HG03571 (cell line): ENCODE measurements at regions not wholly inside any gene's neighbourhood (a gene's known extent, or its start where the extent isn't known, plus 50 kb on each side); places are given as distances from the start of the nearest gene placed in this dataset.

Source experiments
- ATAC-seq: cut with Tn5 transposase; IDR thresholded peaks from one replicate; pipeline ENCODE4 v1.9.1; 2021; ENCODE audit not compliant: unreplicated experiment

- ATAC-seq = no peak
Measured at GRCh38 chr13:72127031-72127430, 260.0 kb upstream of the DACH1 start.

DNA sequence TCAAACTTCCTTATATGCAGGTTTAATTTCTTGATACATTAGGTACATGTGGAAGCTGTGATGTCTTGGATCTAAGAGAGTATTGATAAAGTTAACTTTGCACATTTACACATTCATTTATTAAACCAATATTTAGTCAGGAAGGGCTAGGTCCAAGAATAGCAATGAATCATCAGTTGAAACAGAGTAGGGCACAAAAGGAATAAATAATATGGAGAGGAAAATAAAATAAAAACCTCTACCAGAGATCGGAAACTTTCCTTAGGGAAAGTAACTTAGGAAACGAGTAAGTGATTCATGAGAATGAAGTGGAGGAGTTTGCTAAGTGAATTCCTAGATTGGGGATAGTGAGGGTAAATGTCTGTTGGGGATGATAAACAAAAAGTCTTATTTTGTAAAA lies 259.4 kb upstream of the DACH1 start:
- no peak for ATAC-seq

DNA sequence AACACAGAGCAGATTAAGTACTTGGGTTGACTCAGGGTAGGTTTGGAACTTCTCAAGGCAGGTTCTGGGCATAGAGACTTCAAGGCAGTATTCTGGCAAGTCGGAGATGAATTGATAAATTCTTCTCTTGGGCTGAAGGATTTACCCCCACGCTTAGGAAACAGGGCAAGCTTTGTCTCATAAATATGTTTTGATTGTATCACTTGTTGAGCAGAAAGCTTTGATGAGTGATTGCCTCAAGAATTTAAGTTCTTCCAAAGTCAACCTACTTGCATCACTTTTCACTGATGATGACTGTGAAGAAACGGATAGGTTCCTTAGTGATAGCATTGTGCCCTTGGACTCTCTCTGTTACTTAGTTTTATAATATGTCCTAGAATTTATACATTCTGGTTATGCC lies 258.6 kb upstream of the DACH1 start:
- ATAC-seq = no peak

GRCh38 chr13:72122661-72123255 lies 255.8 kb upstream of the DACH1 start:
- no peak for ATAC-seq

GRCh38 chr13:72121466-72121865 lies 254.5 kb upstream of the DACH1 start:
- ATAC-seq = no peak

DNA sequence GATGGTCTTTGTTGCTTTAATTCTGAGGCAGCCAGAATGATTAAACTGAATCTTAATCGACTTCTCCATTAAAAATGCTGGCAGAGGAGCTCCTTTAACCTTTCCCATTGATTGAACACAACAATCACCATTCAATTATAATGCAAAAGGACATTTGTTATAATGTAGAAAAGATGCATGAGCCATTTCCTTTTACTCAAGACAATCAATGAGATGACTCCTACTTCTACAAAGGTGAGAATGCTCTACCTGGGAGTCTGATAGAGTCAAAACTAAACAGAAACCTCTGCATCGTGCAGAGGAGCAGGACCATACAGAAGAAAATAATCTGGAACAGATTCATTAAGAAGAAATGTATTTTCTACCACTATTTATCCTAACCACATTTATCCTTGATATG lies 253.6 kb upstream of the DACH1 start:
- no peak for ATAC-seq

- no peak for ATAC-seq
Measured at GRCh38 chr13:72113931-72114330, 246.9 kb upstream of the DACH1 start.

DNA sequence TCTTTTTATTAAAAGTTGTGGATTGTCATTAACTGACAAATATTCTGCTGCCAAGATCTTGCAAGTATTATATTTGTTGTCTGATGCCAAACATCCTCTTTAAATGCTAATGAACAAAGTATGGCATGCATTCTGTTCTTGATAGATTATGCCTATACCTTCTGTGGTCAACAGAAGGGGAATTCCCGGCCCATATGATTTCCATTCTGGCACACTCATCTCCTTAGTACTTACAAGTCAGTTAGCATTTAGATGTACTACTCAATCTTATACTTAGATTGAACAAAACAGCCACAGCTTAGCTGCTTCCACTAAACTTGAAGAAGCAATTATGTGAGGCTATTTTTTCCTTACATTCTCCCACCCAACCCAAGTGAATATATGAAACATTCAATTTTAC lies 246.1 kb upstream of the DACH1 start:
- ATAC-seq = no peak

DNA sequence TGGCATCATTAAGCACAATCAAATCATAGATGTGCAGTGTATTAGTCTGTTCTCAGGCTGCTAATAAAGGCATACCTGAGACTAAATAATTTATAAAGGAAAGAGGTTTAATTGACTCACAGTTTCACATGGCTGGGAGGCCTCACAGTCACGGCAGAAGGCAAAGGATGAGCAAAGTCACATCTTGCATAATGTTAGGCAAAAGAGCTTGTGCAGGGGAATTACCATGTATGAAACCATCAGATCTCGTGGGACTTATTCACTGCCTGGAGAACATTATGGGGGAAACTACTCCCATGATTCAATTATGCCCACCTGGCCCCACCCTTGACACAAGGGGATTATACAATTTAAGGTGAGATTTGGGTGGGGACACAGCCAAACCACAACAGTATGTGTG lies 245.2 kb upstream of the DACH1 start:
- no peak for ATAC-seq

- no peak for ATAC-seq
Measured at GRCh38 chr13:72109863-72110262, 242.9 kb upstream of the DACH1 start.

DNA sequence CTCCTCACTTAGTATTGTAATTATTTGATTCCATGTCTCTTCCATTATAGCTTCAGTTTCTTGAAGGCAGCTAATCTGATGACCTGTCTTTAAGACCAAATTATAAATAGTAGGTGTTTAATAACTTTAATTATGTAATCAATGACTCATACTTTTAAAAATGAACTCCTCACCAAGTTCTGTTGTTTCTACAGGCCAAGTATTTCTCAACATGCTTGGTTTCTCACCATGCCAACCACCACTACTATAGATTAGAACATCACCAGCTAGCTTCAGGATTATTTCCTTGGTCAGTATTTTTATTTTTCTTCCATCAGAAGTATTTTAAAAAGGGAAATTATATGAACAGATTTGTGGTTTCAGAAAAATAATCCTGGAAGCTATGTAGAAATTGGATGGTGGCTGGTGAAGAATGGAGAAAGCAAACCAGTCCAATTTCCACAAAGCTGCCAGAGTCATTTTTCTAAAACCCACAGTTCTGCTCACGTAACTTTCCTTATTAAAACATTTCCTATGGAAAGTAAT lies 237.7 kb upstream of the DACH1 start:
- ATAC-seq = no peak

DNA sequence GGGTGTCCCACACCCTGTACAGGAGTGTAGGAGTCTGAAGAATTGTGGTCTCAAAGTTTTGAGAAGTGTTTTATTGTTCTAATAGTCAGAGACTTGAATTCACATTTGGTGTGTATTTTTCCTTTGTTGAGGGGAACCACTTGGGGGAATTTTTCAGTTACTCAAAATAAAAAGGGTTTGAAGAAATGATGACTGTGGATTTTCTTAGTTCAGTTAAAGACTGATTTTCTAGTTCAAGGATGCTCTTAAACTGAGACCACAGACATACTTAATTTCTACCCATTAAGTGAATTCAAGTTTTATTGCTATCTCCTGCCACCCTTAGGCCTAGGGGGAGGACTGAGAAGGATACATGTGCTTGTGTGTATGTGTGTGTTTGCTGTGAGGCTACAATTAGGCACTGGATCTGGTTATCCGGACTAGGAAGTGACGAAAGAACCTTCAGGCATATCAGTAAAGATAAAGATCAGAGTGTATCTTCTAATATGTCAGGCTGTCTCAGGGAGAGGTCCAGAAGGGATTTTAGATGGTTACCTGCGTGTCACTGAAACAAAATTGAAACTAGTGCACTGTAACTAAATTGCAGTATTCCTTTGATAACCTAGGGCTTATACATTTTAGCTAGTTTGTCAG lies 234.9 kb upstream of the DACH1 start:
- no peak for ATAC-seq

DNA sequence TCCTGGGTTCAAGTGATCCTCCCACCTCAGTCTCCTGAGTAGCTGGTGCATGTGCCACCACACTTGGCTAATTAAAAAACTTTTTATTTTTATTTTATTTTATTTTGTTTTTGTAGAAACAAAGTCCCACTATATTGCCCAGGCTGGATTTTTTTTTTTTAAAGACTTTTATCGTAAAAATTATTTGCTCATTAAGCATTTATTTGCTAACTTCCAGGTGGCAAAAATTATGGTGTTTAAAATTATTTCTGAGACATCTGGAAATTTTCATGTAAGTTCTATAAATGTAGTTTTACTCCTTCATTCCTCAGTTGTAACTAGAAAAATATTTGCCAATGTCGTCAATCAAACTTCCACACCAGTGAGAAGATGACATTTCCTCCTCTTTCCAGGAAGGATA lies 233.3 kb upstream of the DACH1 start:
- ATAC-seq = no peak

DNA sequence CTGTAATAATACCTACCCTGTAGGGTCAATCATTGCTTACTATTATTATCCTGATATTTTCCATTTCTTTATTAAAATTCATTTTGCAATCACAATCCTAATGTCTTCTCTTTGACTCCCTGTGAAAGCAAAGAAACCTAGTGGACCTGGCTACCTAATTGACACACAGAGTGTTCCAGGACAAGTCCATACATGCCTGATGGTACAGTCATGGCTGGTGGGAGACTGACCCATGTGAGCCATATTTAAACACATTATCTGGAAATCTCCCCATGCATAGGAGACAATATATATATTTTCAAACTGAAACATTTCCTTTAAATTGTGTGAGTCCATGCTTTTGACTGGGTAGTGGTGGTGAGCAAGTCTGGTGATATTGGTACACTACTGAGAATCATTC lies 230.6 kb upstream of the DACH1 start:
- ATAC-seq = no peak

DNA sequence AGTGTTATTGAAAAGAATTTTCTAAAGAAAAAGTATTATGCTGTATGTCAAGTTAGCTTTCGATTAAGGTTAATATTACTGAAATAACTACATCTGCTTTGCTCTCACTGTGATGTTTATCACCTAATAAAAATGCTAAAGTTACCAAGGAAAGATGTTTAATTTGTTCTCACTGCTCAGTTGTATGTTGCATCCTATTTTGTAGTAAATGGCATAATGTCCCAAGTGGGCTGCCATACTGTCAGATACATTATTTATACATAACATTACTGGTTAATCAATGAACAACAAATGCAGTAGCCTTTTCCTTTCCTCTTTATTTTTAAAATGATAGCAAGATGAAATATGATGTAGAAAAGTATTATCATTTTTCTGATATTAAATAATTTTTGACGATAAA lies 226.3 kb upstream of the DACH1 start:
- no peak for ATAC-seq

DNA sequence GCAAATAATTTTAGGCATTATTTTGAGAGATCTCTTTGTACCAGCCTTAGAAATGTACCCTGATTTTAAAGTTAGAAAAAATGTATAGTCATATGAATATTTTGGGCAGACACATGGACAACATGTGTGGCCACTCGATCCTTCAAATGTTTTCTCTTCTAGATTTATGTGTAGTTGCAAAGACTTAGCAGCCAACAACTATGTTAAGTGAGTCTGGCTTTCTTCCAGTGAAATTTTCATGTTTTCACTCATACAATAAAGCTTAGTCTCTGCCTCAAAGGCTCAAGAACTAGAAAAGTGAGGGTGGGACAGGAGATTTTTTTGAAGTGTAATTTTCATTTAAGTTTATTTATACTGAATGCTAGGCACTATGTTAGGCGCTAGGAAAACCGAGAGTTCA lies 207.7 kb upstream of the DACH1 start:
- no peak for ATAC-seq

GRCh38 chr13:72072261-72072660 lies 205.3 kb upstream of the DACH1 start:
- ATAC-seq = no peak

DNA sequence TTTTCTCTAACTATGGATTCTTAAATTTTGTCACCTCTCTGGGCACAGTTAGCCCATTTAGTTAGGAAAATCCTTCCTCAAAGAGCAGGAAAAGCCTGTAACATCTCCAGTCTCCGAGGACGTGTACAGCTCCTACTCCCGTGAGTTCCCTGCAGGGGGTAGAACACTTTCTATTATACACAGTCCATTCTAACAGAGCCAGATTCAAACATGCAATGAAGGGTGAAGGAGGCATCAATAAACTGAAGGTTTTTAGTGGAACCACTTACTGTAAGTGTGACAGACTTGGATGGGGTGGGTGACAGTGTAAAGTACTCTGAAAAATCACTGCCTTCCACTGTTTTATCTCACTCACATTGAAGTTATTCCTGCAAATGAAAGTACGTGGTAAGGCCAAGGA lies 204.7 kb upstream of the DACH1 start:
- ATAC-seq = no peak

DNA sequence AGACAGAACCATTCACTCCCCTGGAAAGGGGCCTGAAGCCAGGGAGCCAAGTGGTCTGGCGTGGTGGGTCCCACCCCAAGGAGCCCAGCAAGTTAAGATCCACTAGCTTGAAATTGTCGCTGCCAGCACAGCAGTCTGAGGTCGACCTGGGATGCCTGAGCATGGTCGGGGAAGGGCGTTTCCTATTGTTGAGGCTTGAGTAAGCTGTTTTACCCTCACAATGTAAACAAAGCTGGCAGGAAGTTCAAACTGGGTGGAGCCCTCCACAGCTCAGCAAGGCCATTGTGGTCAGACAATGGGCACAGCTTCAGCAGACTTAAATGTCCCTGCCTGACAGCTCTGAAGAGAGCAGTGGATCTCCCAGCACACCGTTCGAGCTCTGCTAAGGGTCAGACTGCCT lies 195.6 kb upstream of the DACH1 start:
- ATAC-seq = no peak

GRCh38 chr13:72061613-72062012 lies 194.6 kb upstream of the DACH1 start:
- ATAC-seq = no peak

GRCh38 chr13:72050251-72050650 lies 183.2 kb upstream of the DACH1 start:
- ATAC-seq = no peak

GRCh38 chr13:72043366-72043765 lies 176.4 kb upstream of the DACH1 start:
- ATAC-seq = no peak

DNA sequence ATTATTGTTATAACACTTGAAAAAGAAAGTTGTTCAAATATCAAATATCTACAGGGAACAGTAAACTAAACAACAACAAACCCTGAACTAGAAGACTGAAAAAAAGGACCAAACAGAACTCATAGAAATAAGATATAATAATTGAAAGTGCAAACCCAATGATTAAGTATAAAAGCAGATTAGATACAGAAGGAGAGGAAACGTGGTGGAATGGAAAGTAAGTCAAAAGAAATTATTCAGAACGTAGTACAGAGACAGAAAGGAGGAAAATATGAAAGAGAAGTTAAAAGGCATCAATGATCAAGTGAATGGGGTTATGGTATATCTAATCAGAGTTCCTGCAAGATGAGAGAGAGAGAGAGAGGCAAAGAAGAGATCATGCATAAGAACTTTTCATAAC lies 174.2 kb upstream of the DACH1 start:
- ATAC-seq = no peak
